Neutrophil (primary cell): ENCODE measurements at regions not wholly inside any gene's neighbourhood (a gene's known extent, or its start where the extent isn't known, plus 50 kb on each side); places are given as distances from the start of the nearest gene placed in this dataset.

Experiments
- H3K27ac ChIP-seq: fragments of 200-600 bp; sonication (generic); 2 replicates; pipeline ENCODE4 v1.5.1; 2016; ENCODE audit warnings: mild to moderate bottlenecking, moderate library complexity
- H3K27me3 ChIP-seq: fragments of 200-600 bp; sonication (generic); 2 replicates; pipeline ENCODE4 v1.6.0; 2016; ENCODE audit warnings: mild to moderate bottlenecking
- H3K36me3 ChIP-seq: fragments of 200-600 bp; sonication (generic); 2 replicates; pipeline ENCODE4 v1.5.1; 2017
- H3K4me1 ChIP-seq, 2 experiments: fragments of 200-600 bp in 1 of 2; sonication (generic) in 1 of 2; 1 replicate in 1 of 2; 2 replicates in 1 of 2; pipeline versions ENCODE4 v1.5.1 to v1.6.1; 2013 to 2016; ENCODE audit warnings: low read depth in 1 of 2, low read length in 1 of 2, mild to moderate bottlenecking in 1 of 2, moderate library complexity in 1 of 2; ENCODE audit not compliant: control insufficient read depth in 1 of 2, insufficient read depth in 1 of 2
- H3K4me3 ChIP-seq, 2 experiments: fragments of 200-600 bp in 1 of 2; sonication (generic) in 1 of 2; 1 replicate in 1 of 2; 2 replicates in 1 of 2; pipeline ENCODE4 v1.5.1; 2013 to 2016; ENCODE audit warnings: low read depth in 1 of 2, low read length in 1 of 2, mild to moderate bottlenecking in 1 of 2, moderate library complexity in 1 of 2
- H3K9me3 ChIP-seq: fragments of 200-600 bp; sonication (generic); 2 replicates; pipeline ENCODE4 v1.5.1; 2016
- CTCF ChIP-seq: fragments of 200-600 bp; sonication (generic); IDR thresholded peaks from 2 replicates; pipeline ENCODE4 v1.5.1; 2016; ENCODE audit warnings: antibody characterized with exemption

- no peak for TF ChIP-seq CTCF
- Histone ChIP-seq H3K27me3 (no peaks in the 10 kb centered on the region), H3K4me1 (no peaks in the 10 kb centered on the region), H3K9me3 (no peaks in the 10 kb centered on the region), H3K36me3 (no peaks in the 10 kb centered on the region), H3K4me3 (no peak overlapping the region), H3K27ac (no peak overlapping the region)
Observed at GRCh38 chr4:157574606-157575005, 354.1 kb downstream of the GRIA2 start.

GRCh38 chr4:157572951-157573350 is 352.4 kb downstream of the GRIA2 start:
- H3K27ac ChIP-seq = no peak overlapping the region
- no peaks in the 10 kb centered on the region for H3K27me3 ChIP-seq
- no peak overlapping the region for H3K4me3 ChIP-seq
- no peaks in the 10 kb centered on the region for H3K9me3 ChIP-seq
- no peak for TF ChIP-seq CTCF
- no peaks in the 10 kb centered on the region for H3K4me1 ChIP-seq
- H3K36me3 ChIP-seq = no peaks in the 10 kb centered on the region

- Histone ChIP-seq H3K9me3 (no peaks in the 10 kb centered on the region), H3K27me3 (no peaks in the 10 kb centered on the region), H3K4me3 (no peak overlapping the region), H3K4me1 (no peaks in the 10 kb centered on the region), H3K36me3 (no peaks in the 10 kb centered on the region), H3K27ac (no peak overlapping the region)
- no peak for TF ChIP-seq CTCF
Observed at GRCh38 chr4:157572284-157572683, 351.8 kb downstream of the GRIA2 start.

- Histone ChIP-seq H3K27ac (no peak overlapping the region), H3K27me3 (no peaks in the 10 kb centered on the region), H3K9me3 (no peaks in the 10 kb centered on the region), H3K36me3 (no peaks in the 10 kb centered on the region), H3K4me3 (no peak overlapping the region), H3K4me1 (no peaks in the 10 kb centered on the region)
- TF ChIP-seq CTCF = no peak
Observed at GRCh38 chr4:157564771-157565170, 344.2 kb downstream of the GRIA2 start.

GRCh38 chr4:157564218-157564617 is 343.7 kb downstream of the GRIA2 start:
- Histone ChIP-seq H3K4me1 (no peaks in the 10 kb centered on the region), H3K27ac (no peak overlapping the region), H3K36me3 (no peaks in the 10 kb centered on the region), H3K4me3 (no peak overlapping the region), H3K9me3 (no peaks in the 10 kb centered on the region), H3K27me3 (no peaks in the 10 kb centered on the region)
- TF ChIP-seq CTCF = no peak

- Histone ChIP-seq H3K4me3 (no peak overlapping the region), H3K27me3 (no peaks in the 10 kb centered on the region), H3K9me3 (no peaks in the 10 kb centered on the region), H3K4me1 (no peaks in the 10 kb centered on the region), H3K36me3 (no peaks in the 10 kb centered on the region), H3K27ac (no peak overlapping the region)
- TF ChIP-seq CTCF = no peak
Observed at GRCh38 chr4:157558016-157558415, 337.5 kb downstream of the GRIA2 start.
